GM12878 (cell line): ENCODE measurements at regions not wholly inside any gene's neighbourhood (a gene's known extent, or its start where the extent isn't known, plus 50 kb on each side); places are given as distances from the start of the nearest gene placed in this dataset.

Source experiments
- BCL3 ChIP-seq: IDR thresholded peaks from 2 replicates; pipeline ENCODE4 v1.6.1; 2011; ENCODE audit warnings: borderline replicate concordance, low read depth, mild to moderate bottlenecking, moderate library complexity, low read length; ENCODE audit not compliant: insufficient read depth, poor library complexity, severe bottlenecking
- DPF2 ChIP-seq: fragments of 450-650 bp; IDR thresholded peaks from 2 replicates; pipeline ENCODE4 v1.6.1; 2017; ENCODE audit warnings: mild to moderate bottlenecking
- IKZF2 ChIP-seq, 2 experiments: fragments of 450-650 bp; IDR thresholded peaks; 2 replicates each; pipeline ENCODE4 v1.6.1; 2017; ENCODE audit warnings: mild to moderate bottlenecking in 2 of 2, moderate library complexity in 2 of 2
- IRF4 ChIP-seq: IDR thresholded peaks from 2 replicates; pipeline ENCODE4 v1.6.1; 2011; ENCODE audit warnings: low read depth, low read length
- JUND ChIP-seq: IDR thresholded peaks from 2 replicates; pipeline ENCODE4 v1.6.1; 2012; ENCODE audit warnings: low read depth, mild to moderate bottlenecking, low read length, improper control_type of control experiment, moderate library complexity
- LARP7 ChIP-seq: fragments of 450-650 bp; IDR thresholded peaks from 2 replicates; pipeline ENCODE4 v1.6.1; 2017; ENCODE audit warnings: mild to moderate bottlenecking
- MTA2 ChIP-seq: fragments of 450-650 bp; IDR thresholded peaks from 2 replicates; pipeline ENCODE4 v1.6.1; 2016; ENCODE audit warnings: low read depth, mild to moderate bottlenecking, moderate library complexity
- NBN ChIP-seq: fragments of 450-650 bp; IDR thresholded peaks from 2 replicates; pipeline ENCODE4 v1.6.1; 2016
- NR2F1 ChIP-seq: fragments of 450-650 bp; conservative IDR thresholded peaks from 2 replicates; pipeline ENCODE4 v1.6.1; 2017; ENCODE audit warnings: mild to moderate bottlenecking
- PAX5 ChIP-seq: IDR thresholded peaks from 2 replicates; pipeline ENCODE4 v1.6.1; 2011; ENCODE audit warnings: low read depth, low read length, borderline replicate concordance
- PKNOX1 ChIP-seq: fragments of 450-650 bp; IDR thresholded peaks from 2 replicates; pipeline ENCODE4 v1.6.1; 2016; ENCODE audit warnings: mild to moderate bottlenecking
- POLR2AphosphoS5 ChIP-seq: IDR thresholded peaks from 2 replicates; pipeline ENCODE4 v1.6.1; 2011; ENCODE audit warnings: mild to moderate bottlenecking, low read length, inconsistent platforms
- RELB ChIP-seq: fragments of 450-650 bp; IDR thresholded peaks from 2 replicates; pipeline ENCODE4 v1.6.1; 2017; ENCODE audit warnings: low read depth, mild to moderate bottlenecking, moderate library complexity
- SMAD1 ChIP-seq: fragments of 450-650 bp; IDR thresholded peaks from 2 replicates; pipeline ENCODE4 v1.6.1; 2018; ENCODE audit warnings: mild to moderate bottlenecking, low read depth; ENCODE audit not compliant: partially characterized antibody
- SMAD5 ChIP-seq: IDR thresholded peaks from 2 replicates; pipeline ENCODE4 v1.6.1; 2016; ENCODE audit warnings: antibody characterized with exemption, low read depth
- YBX1 ChIP-seq: fragments of 450-650 bp; IDR thresholded peaks from 2 replicates; pipeline ENCODE4 v1.6.1; 2016; ENCODE audit warnings: antibody characterized with exemption
- ZNF207 ChIP-seq: fragments of 450-650 bp; IDR thresholded peaks from 2 replicates; pipeline ENCODE4 v1.6.1; 2014; ENCODE audit warnings: antibody characterized with exemption, mild to moderate bottlenecking, borderline replicate concordance
- ZNF24 ChIP-seq: fragments of 450-650 bp; IDR thresholded peaks from 2 replicates; pipeline ENCODE4 v1.6.1; 2017; ENCODE audit warnings: antibody characterized with exemption, mild to moderate bottlenecking
- TF ChIP-seq, protein P1 (sequence below), 3 experiments: IDR thresholded peaks in 2 of 3; conservative IDR thresholded peaks in 1 of 3; 2 replicates each; pipeline ENCODE4 v1.5.1; 2011; ENCODE audit warnings: low read depth in 3 of 3, low read length in 3 of 3, mild to moderate bottlenecking in 3 of 3, control low read depth in 2 of 3, moderate library complexity in 2 of 3, inconsistent platforms in 1 of 3, mixed read lengths in 1 of 3; ENCODE audit not compliant: control insufficient read depth in 2 of 3, insufficient read depth in 1 of 3; ENCODE audit errors: extremely low read depth in 1 of 3
- TF ChIP-seq, protein P2 (sequence below): fragments of 450-650 bp; IDR thresholded peaks from 2 replicates; pipeline ENCODE4 v1.6.1; 2017; ENCODE audit warnings: mild to moderate bottlenecking, low read depth, inconsistent platforms; ENCODE audit not compliant: poor library complexity, severe bottlenecking
- TF ChIP-seq, protein P3 (sequence below): IDR thresholded peaks from 2 replicates; pipeline ENCODE4 v1.6.1; 2012; ENCODE audit warnings: low read depth, low read length, improper control_type of control experiment

GRCh38 chr22:22043296-22044078 is 60.9 kb upstream of the TOP3B start (continued):
- TF ChIP-seq, protein P1, sequence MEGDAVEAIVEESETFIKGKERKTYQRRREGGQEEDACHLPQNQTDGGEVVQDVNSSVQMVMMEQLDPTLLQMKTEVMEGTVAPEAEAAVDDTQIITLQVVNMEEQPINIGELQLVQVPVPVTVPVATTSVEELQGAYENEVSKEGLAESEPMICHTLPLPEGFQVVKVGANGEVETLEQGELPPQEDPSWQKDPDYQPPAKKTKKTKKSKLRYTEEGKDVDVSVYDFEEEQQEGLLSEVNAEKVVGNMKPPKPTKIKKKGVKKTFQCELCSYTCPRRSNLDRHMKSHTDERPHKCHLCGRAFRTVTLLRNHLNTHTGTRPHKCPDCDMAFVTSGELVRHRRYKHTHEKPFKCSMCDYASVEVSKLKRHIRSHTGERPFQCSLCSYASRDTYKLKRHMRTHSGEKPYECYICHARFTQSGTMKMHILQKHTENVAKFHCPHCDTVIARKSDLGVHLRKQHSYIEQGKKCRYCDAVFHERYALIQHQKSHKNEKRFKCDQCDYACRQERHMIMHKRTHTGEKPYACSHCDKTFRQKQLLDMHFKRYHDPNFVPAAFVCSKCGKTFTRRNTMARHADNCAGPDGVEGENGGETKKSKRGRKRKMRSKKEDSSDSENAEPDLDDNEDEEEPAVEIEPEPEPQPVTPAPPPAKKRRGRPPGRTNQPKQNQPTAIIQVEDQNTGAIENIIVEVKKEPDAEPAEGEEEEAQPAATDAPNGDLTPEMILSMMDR (IDR thresholded peaks at IDR 0.05 in 2 of 3, conservative IDR thresholded peaks at IDR 0.05 in 1 of 3; ENCODE audit: control insufficient read depth in 2 of 3, extremely low read depth in 1 of 3, insufficient read depth in 1 of 3, low read depth in 3 of 3, low read length in 3 of 3) = peak in 2 of 3 experiments; percentile 2 to 20; a peak in 1 of 6 replicates
- no peak for TF ChIP-seq YBX1
- TF ChIP-seq, protein P2, sequence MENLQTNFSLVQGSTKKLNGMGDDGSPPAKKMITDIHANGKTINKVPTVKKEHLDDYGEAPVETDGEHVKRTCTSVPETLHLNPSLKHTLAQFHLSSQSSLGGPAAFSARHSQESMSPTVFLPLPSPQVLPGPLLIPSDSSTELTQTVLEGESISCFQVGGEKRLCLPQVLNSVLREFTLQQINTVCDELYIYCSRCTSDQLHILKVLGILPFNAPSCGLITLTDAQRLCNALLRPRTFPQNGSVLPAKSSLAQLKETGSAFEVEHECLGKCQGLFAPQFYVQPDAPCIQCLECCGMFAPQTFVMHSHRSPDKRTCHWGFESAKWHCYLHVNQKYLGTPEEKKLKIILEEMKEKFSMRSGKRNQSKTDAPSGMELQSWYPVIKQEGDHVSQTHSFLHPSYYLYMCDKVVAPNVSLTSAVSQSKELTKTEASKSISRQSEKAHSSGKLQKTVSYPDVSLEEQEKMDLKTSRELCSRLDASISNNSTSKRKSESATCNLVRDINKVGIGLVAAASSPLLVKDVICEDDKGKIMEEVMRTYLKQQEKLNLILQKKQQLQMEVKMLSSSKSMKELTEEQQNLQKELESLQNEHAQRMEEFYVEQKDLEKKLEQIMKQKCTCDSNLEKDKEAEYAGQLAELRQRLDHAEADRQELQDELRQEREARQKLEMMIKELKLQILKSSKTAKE = peak; percentile 63
- TF ChIP-seq ZNF207 = no peak
- TF ChIP-seq, protein P3, sequence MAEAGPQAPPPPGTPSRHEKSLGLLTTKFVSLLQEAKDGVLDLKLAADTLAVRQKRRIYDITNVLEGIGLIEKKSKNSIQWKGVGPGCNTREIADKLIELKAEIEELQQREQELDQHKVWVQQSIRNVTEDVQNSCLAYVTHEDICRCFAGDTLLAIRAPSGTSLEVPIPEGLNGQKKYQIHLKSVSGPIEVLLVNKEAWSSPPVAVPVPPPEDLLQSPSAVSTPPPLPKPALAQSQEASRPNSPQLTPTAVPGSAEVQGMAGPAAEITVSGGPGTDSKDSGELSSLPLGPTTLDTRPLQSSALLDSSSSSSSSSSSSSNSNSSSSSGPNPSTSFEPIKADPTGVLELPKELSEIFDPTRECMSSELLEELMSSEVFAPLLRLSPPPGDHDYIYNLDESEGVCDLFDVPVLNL = no peak
- peak; percentile 45; the same call in 1 of the 2 replicates for TF ChIP-seq NBN
- TF ChIP-seq RELB = 0 out of 2 replicates have a peak, but pooled peaks have one; percentile 37
- no peak for TF ChIP-seq ZNF24
- 0 out of 2 replicates have a peak, but pooled peaks have one; percentile 24 for TF ChIP-seq LARP7
- peak; percentile 55; the same call in 1 of the 2 replicates for TF ChIP-seq POLR2AphosphoS5
- 0 out of 2 replicates have a peak, but pooled peaks have one; percentile 25 for TF ChIP-seq IRF4
- no peak for TF ChIP-seq BCL3
- TF ChIP-seq PAX5 = no peak
- 0 out of 2 replicates have a peak, but pooled peaks have one; percentile 17 for TF ChIP-seq DPF2
- 0 out of 2 replicates have a peak, but pooled peaks have one; percentile 17 for TF ChIP-seq NR2F1
- peak in 1 of 2 experiments; percentile 21; a peak in 1 of 4 replicates for TF ChIP-seq IKZF2 (IDR thresholded peaks at IDR 0.05)
- no peak for TF ChIP-seq JUND
- no peak for TF ChIP-seq MTA2
- no peak for TF ChIP-seq PKNOX1
- TF ChIP-seq SMAD1 = no peak
- no peak for TF ChIP-seq SMAD5
